ENCODE measurements at regions not wholly inside any gene's neighbourhood (a gene's known extent, or its start where the extent isn't known, plus 50 kb on each side); places are given as distances from the start of the nearest gene placed in this dataset.

GRCh38 chr6:166726201-166726600 lies 99.2 kb upstream of the RPS6KA2 start:
- TF ChIP-seq CTCF (IDR thresholded peaks at IDR 0.05) (no peak), EP300 (IDR thresholded peaks at IDR 0.05) (no peak), POLR2A (IDR thresholded peaks at IDR 0.05) (no peak)

All from upper lobe of left lung (tissue), 4 donors.